ENCODE measurements at regions not wholly inside any gene's neighbourhood (a gene's known extent, or its start where the extent isn't known, plus 50 kb on each side); places are given as distances from the start of the nearest gene placed in this dataset.

DNA sequence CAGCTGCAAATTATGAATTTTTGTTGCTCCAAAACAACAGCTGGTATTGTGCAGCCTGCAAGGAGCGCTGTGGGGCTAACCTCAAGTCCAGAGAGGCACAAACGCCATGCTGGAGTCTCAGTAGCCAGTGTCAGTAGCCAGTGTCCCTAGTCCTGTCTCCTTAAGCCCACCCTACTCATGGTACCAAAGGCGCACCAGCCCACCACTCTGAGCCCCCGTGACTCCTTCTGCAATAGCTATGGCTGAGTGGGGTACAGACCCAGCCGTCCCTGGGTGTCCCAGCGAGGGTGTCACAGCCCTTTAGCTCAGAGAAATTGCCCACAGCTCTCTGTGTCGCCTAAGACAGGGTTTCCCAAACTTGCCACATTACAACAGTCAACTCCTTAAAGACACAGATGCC is 65.2 kb downstream of the ARL6IP4 start:
- Histone ChIP-seq H3K4me2 (ENCODE audit: low read depth, low read length) (no peak overlapping the region), H3K4me3 (replicated peaks in 1 of 3; ENCODE audit: insufficient read depth in 1 of 3, low read depth in 2 of 3, low read length in 3 of 3) (no peak overlapping the region), H3K4me1 (ENCODE audit: insufficient read depth, low read length) (0 out of 2 replicates have a peak, but pooled peaks cover 5% of the 10 kb centered on the region), H3K36me3 (replicated peaks in 1 of 2; ENCODE audit: control insufficient read depth in 1 of 2, insufficient read depth in 2 of 2, low read length in 2 of 2) (no peaks in the 10 kb centered on the region), H3K9me3 (ENCODE audit: low read length) (no peaks in the 10 kb centered on the region), H3K27ac (ENCODE audit: extremely low read length, insufficient read depth, low read length) (no peak overlapping the region), H4K20me1 (ENCODE audit: insufficient read depth, low read length) (no peaks in the 10 kb centered on the region), H3K27me3 (ENCODE audit: control insufficient read depth in 1 of 2, insufficient read depth in 2 of 2, low read length in 2 of 2) (no peaks in the 10 kb centered on the region), H2AFZ (ENCODE audit: low read length) (no peak overlapping the region), H3K9ac (ENCODE audit: insufficient read depth, low read depth, low read length) (no peak overlapping the region), H3K79me2 (ENCODE audit: insufficient read depth, low read length) (no peaks in the 10 kb centered on the region)
- CTCF ChIA-PET (ENCODE audit: low intra/inter-chr PET ratio, low total read pairs), result no interaction called here
- WGBS (ENCODE audit: low lambda C conversion rate), result 91% methylated on average over 4 of the region's 7 CpGs
- ATAC-seq (no peak), FAIRE-seq (no peak), DNase-seq (ENCODE audit: low spot score) (no peak)
- POLR2A ChIA-PET, result interaction anchor here (1.2 kb wide), 1 partner anchor 187 kb away, joined by 4 read pairs; the partner anchor contains the start of genes MPHOSPH9 and MTRFR
- in situ Hi-C loops (cut with HindIII; ENCODE audit: extremely low pct_ligation_motif_present, low pct_unique_long_range_greater_than_20kb) (no loop called here), intact Hi-C loops (cut with micrococcal nuclease; ENCODE audit: unreplicated experiment) (no loop called here)
- BruUV-seq (replicated peaks), result no TSS peak
- TF ChIP-seq HMGXB4 (CRISPR knock-in tag; IDR thresholded peaks at IDR 0.05; ENCODE audit: borderline replicate concordance in 1 of 2, low read depth in 1 of 2) (no peak), FOXA3 (CRISPR knock-in tag; IDR thresholded peaks at IDR 0.05) (no peak), PHF21A (CRISPR knock-in tag; IDR thresholded peaks at IDR 0.05) (no peak), IRF9 (CRISPR knock-in tag; IDR thresholded peaks at IDR 0.05; ENCODE audit: borderline replicate concordance) (no peak), YEATS2 (CRISPR knock-in tag; IDR thresholded peaks at IDR 0.05; ENCODE audit: borderline replicate concordance) (no peak), ATAD3A (CRISPR knock-in tag; IDR thresholded peaks at IDR 0.05) (no peak), ZNF563 (CRISPR knock-in tag; IDR thresholded peaks at IDR 0.05) (no peak), ZNF446 (CRISPR knock-in tag; IDR thresholded peaks at IDR 0.05) (no peak), RAD21 (CRISPR knock-in tag; IDR thresholded peaks at IDR 0.05) (no peak), MBNL3 (CRISPR knock-in tag; conservative IDR thresholded peaks at IDR 0.05) (no peak), ZNF552 (CRISPR knock-in tag; IDR thresholded peaks at IDR 0.05; ENCODE audit: borderline replicate concordance) (no peak), ZNF7 (CRISPR knock-in tag; IDR thresholded peaks at IDR 0.05) (no peak), BHLHE40 (IDR thresholded peaks at IDR 0.05; ENCODE audit: low read length) (no peak), CENPT (CRISPR knock-in tag; IDR thresholded peaks at IDR 0.05; ENCODE audit: low read depth) (no peak), ELF1 (CRISPR knock-in tag; IDR thresholded peaks at IDR 0.05) (no peak), REXO4 (CRISPR knock-in tag; IDR thresholded peaks at IDR 0.05; ENCODE audit: borderline replicate concordance) (no peak)
- TF ChIP-seq, protein P1, sequence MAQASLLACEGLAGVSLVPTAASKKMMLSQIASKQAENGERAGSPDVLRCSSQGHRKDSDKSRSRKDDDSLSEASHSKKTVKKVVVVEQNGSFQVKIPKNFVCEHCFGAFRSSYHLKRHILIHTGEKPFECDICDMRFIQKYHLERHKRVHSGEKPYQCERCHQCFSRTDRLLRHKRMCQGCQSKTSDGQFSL (CRISPR knock-in tag; IDR thresholded peaks at IDR 0.05), result no peak
- TF ChIP-seq, protein P2, sequence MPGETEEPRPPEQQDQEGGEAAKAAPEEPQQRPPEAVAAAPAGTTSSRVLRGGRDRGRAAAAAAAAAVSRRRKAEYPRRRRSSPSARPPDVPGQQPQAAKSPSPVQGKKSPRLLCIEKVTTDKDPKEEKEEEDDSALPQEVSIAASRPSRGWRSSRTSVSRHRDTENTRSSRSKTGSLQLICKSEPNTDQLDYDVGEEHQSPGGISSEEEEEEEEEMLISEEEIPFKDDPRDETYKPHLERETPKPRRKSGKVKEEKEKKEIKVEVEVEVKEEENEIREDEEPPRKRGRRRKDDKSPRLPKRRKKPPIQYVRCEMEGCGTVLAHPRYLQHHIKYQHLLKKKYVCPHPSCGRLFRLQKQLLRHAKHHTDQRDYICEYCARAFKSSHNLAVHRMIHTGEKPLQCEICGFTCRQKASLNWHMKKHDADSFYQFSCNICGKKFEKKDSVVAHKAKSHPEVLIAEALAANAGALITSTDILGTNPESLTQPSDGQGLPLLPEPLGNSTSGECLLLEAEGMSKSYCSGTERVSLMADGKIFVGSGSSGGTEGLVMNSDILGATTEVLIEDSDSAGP (CRISPR knock-in tag; IDR thresholded peaks at IDR 0.05; ENCODE audit: borderline replicate concordance), result no peak

All from HepG2 (cell line).